KMS-11 (cell line): ENCODE measurements at regions not wholly inside any gene's neighbourhood (a gene's known extent, or its start where the extent isn't known, plus 50 kb on each side); places are given as distances from the start of the nearest gene placed in this dataset.

Source experiments
- H2AFZ ChIP-seq: fragments of 200-600 bp; sonication (generic); 2 replicates; pipeline ENCODE4 v1.6.1; 2016; ENCODE audit warnings: antibody characterized with exemption, mixed run types, low read depth
- H3K27ac ChIP-seq: fragments of 200-600 bp; sonication (generic); 2 replicates; pipeline ENCODE4 v1.6.1; 2016; ENCODE audit warnings: mild to moderate bottlenecking, mixed run types
- H3K27me3 ChIP-seq: fragments of 200-600 bp; sonication (generic); 2 replicates; pipeline ENCODE4 v1.6.1; 2017; ENCODE audit warnings: mild to moderate bottlenecking, low read depth, mixed run types, moderate library complexity; ENCODE audit not compliant: insufficient read depth
- H3K36me3 ChIP-seq: fragments of 200-600 bp; sonication (generic); 2 replicates; pipeline ENCODE4 v1.6.1; 2017; ENCODE audit warnings: mild to moderate bottlenecking, mixed run types; ENCODE audit not compliant: insufficient read depth
- H3K4me1 ChIP-seq: fragments of 200-600 bp; sonication (generic); 2 replicates; pipeline ENCODE4 v1.6.1; 2016; ENCODE audit warnings: mild to moderate bottlenecking, low read depth, mixed run types; ENCODE audit not compliant: poor library complexity, severe bottlenecking
- H3K4me2 ChIP-seq: fragments of 200-600 bp; sonication (generic); 2 replicates; pipeline ENCODE4 v1.7.0; 2016; ENCODE audit warnings: mild to moderate bottlenecking, mixed run types
- H3K4me3 ChIP-seq: fragments of 200-600 bp; sonication (generic); IDR thresholded peaks from 2 replicates; pipeline ENCODE4 v1.6.1; 2017; ENCODE audit warnings: low read depth, low read length, mixed read lengths; ENCODE audit not compliant: insufficient read depth
- H3K79me2 ChIP-seq: fragments of 200-600 bp; sonication (generic); 2 replicates; pipeline ENCODE4 v1.6.1; 2016; ENCODE audit warnings: low read depth, mixed run types; ENCODE audit not compliant: insufficient read depth
- H3K9ac ChIP-seq: fragments of 200-600 bp; sonication (generic); 2 replicates; pipeline ENCODE4 v1.6.1; 2016; ENCODE audit warnings: mild to moderate bottlenecking, mixed run types
- H4K20me1 ChIP-seq: fragments of 200-600 bp; sonication (generic); 2 replicates; pipeline ENCODE4 v1.6.1; 2016; ENCODE audit warnings: mild to moderate bottlenecking, mixed run types; ENCODE audit not compliant: insufficient read depth
- CTCF ChIP-seq: fragments of 200-600 bp; sonication (generic); conservative IDR thresholded peaks from 2 replicates; pipeline ENCODE4 v1.6.1; 2017; ENCODE audit warnings: low read depth, mild to moderate bottlenecking, antibody characterized with exemption, low read length, moderate library complexity, mixed read lengths

GRCh38 chr11:130774703-130775102 is 141.6 kb downstream of the SNX19 start:
- Histone ChIP-seq H3K79me2 (no peaks in the 10 kb centered on the region), H3K27ac (no peak overlapping the region), H3K27me3 (no peaks in the 10 kb centered on the region), H2AFZ (no peak overlapping the region), H3K36me3 (no peaks in the 10 kb centered on the region), H3K4me2 (no peak overlapping the region), H3K4me3 (no peak overlapping the region), H3K4me1 (peaks cover 21% of the 10 kb centered on the region), H4K20me1 (no peaks in the 10 kb centered on the region), H3K9ac (no peak overlapping the region)
- TF ChIP-seq CTCF = no peak

- H4K20me1 ChIP-seq = no peaks in the 10 kb centered on the region
- TF ChIP-seq CTCF = no peak
- H3K79me2 ChIP-seq = no peaks in the 10 kb centered on the region
- H3K36me3 ChIP-seq = no peaks in the 10 kb centered on the region
- H3K4me1 ChIP-seq = peaks cover 21% of the 10 kb centered on the region
- H3K27ac ChIP-seq = no peak overlapping the region
- no peaks in the 10 kb centered on the region for H3K27me3 ChIP-seq
- H3K9ac ChIP-seq = no peak overlapping the region
- H2AFZ ChIP-seq = no peak overlapping the region
- no peak overlapping the region for H3K4me2 ChIP-seq
- H3K4me3 ChIP-seq = no peak overlapping the region
These were observed 140.8 kb downstream of the SNX19 start for GRCh38 chr11:130775306-130776060.

DNA sequence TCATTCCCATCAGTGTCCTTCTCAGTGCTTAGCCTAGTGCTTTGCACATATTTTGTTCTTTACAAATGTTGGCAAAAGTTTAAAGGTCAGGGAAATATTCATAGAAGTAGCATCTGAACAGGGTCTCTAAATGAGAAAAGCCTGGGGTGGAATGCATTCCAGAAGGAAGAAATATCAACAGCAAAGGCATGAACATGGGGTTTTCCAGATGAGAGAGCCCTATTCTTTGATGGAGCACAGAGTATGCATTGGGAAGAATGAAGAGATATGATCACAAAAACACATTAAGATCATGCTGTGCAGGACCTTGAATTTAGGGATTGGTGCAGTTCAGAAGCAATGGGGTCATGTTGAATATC is 140.2 kb downstream of the SNX19 start:
- no peak overlapping the region for H3K4me2 ChIP-seq
- no peaks in the 10 kb centered on the region for H3K36me3 ChIP-seq

GRCh38 chr11:130778026-130778425 is 138.3 kb downstream of the SNX19 start:
- TF ChIP-seq CTCF = no peak
- Histone ChIP-seq H3K79me2 (no peaks in the 10 kb centered on the region), H3K36me3 (no peaks in the 10 kb centered on the region), H3K4me1 (peaks cover 5% of the 10 kb centered on the region), H3K4me3 (no peak overlapping the region), H3K27me3 (no peaks in the 10 kb centered on the region), H2AFZ (no peak overlapping the region), H3K4me2 (no peak overlapping the region), H3K9ac (no peak overlapping the region), H3K27ac (no peak overlapping the region), H4K20me1 (no peaks in the 10 kb centered on the region)

More for the DNA sequence above, 140.2 kb downstream of the SNX19 start:
- TF ChIP-seq CTCF = no peak
- Histone ChIP-seq H3K4me1 (peaks cover 21% of the 10 kb centered on the region), H2AFZ (no peak overlapping the region), H3K9ac (no peak overlapping the region), H3K27ac (no peak overlapping the region), H3K27me3 (no peaks in the 10 kb centered on the region), H3K4me3 (no peak overlapping the region), H3K79me2 (no peaks in the 10 kb centered on the region), H4K20me1 (no peaks in the 10 kb centered on the region)
